GM23338 (cell line): ENCODE measurements at regions not wholly inside any gene's neighbourhood (a gene's known extent, or its start where the extent isn't known, plus 50 kb on each side); places are given as distances from the start of the nearest gene placed in this dataset.

ENCODE experiments used
- ATAC-seq: fragments of 200-7000 bp; cut with Tn5 transposase; 3 replicates; pipeline ENCODE4 v1.9.1; 2020
- DNase-seq: peaks from one replicate; pipeline ENCODE4 v3.0.0-alpha.2; 2015; ENCODE audit warnings: low spot score
- H2AFZ ChIP-seq: fragments of 200-600 bp; sonication (generic); 2 replicates; pipeline ENCODE4 v1.8.0; 2016; ENCODE audit warnings: antibody characterized with exemption, mild to moderate bottlenecking, moderate library complexity
- H3F3A ChIP-seq: fragments of 200-600 bp; sonication (generic); replicated peaks from 2 replicates; pipeline ENCODE4 v1.8.0; 2017; ENCODE audit warnings: antibody characterized with exemption, mixed run types, low read depth
- H3K27ac ChIP-seq: fragments of 200-600 bp; sonication (generic); 2 replicates; pipeline ENCODE4 v1.6.1; 2016; ENCODE audit warnings: low read depth
- H3K27me3 ChIP-seq: fragments of 200-600 bp; sonication (generic); 2 replicates; pipeline ENCODE4 v1.8.0; 2016; ENCODE audit warnings: mild to moderate bottlenecking, mixed run types, moderate library complexity; ENCODE audit not compliant: insufficient read depth
- H3K36me3 ChIP-seq: fragments of 200-600 bp; sonication (generic); 2 replicates; pipeline ENCODE4 v1.8.0; 2016; ENCODE audit warnings: mild to moderate bottlenecking; ENCODE audit not compliant: insufficient read depth
- H3K4me1 ChIP-seq: fragments of 200-600 bp; sonication (generic); 2 replicates; pipeline ENCODE4 v1.8.0; 2016; ENCODE audit warnings: mild to moderate bottlenecking, moderate library complexity; ENCODE audit not compliant: insufficient read depth
- H3K4me2 ChIP-seq: fragments of 200-600 bp; sonication (generic); 2 replicates; pipeline ENCODE4 v1.7.1; 2017; ENCODE audit warnings: mixed run types
- H3K4me3 ChIP-seq: fragments of 200-600 bp; sonication (generic); 2 replicates; pipeline ENCODE4 v1.6.1; 2016; ENCODE audit warnings: mixed run types
- H3K79me2 ChIP-seq: fragments of 200-600 bp; sonication (generic); replicated peaks from 2 replicates; pipeline ENCODE4 v1.8.0; 2017; ENCODE audit warnings: mild to moderate bottlenecking; ENCODE audit not compliant: insufficient read depth
- H3K9me2 ChIP-seq: fragments of 200-600 bp; sonication (generic); 2 replicates; pipeline ENCODE4 v1.8.0; 2017; ENCODE audit not compliant: insufficient read depth
- H4K20me1 ChIP-seq: fragments of 200-600 bp; sonication (generic); replicated peaks from 2 replicates; pipeline ENCODE4 v1.8.0; 2017; ENCODE audit warnings: mild to moderate bottlenecking; ENCODE audit not compliant: insufficient read depth
- H3K27ac Mint-ChIP-seq: 2 replicates; pipeline ENCODE4 v1.8.0; 2020; ENCODE audit warnings: inconsistent platforms, mild to moderate bottlenecking, moderate library complexity, mixed read lengths
- H3K27me3 Mint-ChIP-seq: 3 replicates; pipeline ENCODE4 v1.8.0; 2022; ENCODE audit warnings: low read depth, mild to moderate bottlenecking, moderate library complexity, mixed read lengths, inconsistent platforms; ENCODE audit not compliant: insufficient read depth, poor library complexity
- H3K36me3 Mint-ChIP-seq: 3 replicates; pipeline ENCODE4 v1.8.0; 2021; ENCODE audit warnings: low read depth, mild to moderate bottlenecking, inconsistent platforms, moderate library complexity, mixed read lengths
- H3K4me1 Mint-ChIP-seq: 3 replicates; pipeline ENCODE4 v1.8.0; 2020; ENCODE audit warnings: mild to moderate bottlenecking, inconsistent platforms, mixed read lengths
- H3K4me3 Mint-ChIP-seq: 3 replicates; pipeline ENCODE4 v1.8.0; 2021; ENCODE audit warnings: moderate library complexity, mild to moderate bottlenecking, inconsistent platforms, mixed read lengths
- H3K9me3 Mint-ChIP-seq: 3 replicates; pipeline ENCODE4 v1.8.0; 2020; ENCODE audit warnings: moderate library complexity, mild to moderate bottlenecking, inconsistent platforms, mixed read lengths
- CREB1 ChIP-seq: fragments of 250-450 bp; sonication (Bioruptor Pico); IDR thresholded peaks from 2 replicates; pipeline ENCODE4 v1.5.0; 2020; ENCODE audit warnings: low read depth, mild to moderate bottlenecking, moderate library complexity
- EZH2 ChIP-seq: fragments of 200-600 bp; sonication (generic); IDR thresholded peaks from one replicate; pipeline ENCODE4 v1.8.0; 2017; ENCODE audit warnings: antibody characterized with exemption, mild to moderate bottlenecking, low read depth; ENCODE audit not compliant: unreplicated experiment
- EZH2phosphoT487 ChIP-seq: fragments of 200-600 bp; sonication (generic); IDR thresholded peaks from one replicate; pipeline ENCODE4 v1.8.1; 2018; ENCODE audit warnings: antibody characterized with exemption; ENCODE audit not compliant: unreplicated experiment
- JUNB ChIP-seq: IDR thresholded peaks from one replicate; pipeline ENCODE4 v1.6.1; 2016; ENCODE audit warnings: antibody characterized with exemption; ENCODE audit not compliant: unreplicated experiment
- NANOG ChIP-seq: IDR thresholded peaks from 2 replicates; pipeline ENCODE4 v1.6.1; 2016; ENCODE audit warnings: antibody characterized with exemption, borderline replicate concordance
- POLR2AphosphoS5 ChIP-seq: IDR thresholded peaks from 2 replicates; pipeline ENCODE4 v1.6.1; 2016; ENCODE audit warnings: antibody characterized with exemption, low read depth
- STAT1 ChIP-seq: IDR thresholded peaks from one replicate; pipeline ENCODE4 v1.6.1; 2016; ENCODE audit warnings: antibody characterized with exemption; ENCODE audit not compliant: unreplicated experiment
- ZNF114 ChIP-seq: fragments of 250-450 bp; sonication (Bioruptor Pico); IDR thresholded peaks from 2 replicates; pipeline ENCODE4 v1.5.0; 2020; ENCODE audit warnings: mild to moderate bottlenecking, moderate library complexity
- ZNF331 ChIP-seq: fragments of 250-450 bp; sonication (Bioruptor Pico); IDR thresholded peaks from 2 replicates; pipeline ENCODE4 v1.5.0; 2020; ENCODE audit warnings: low read depth, mild to moderate bottlenecking, moderate library complexity
- TF ChIP-seq, protein P1 (sequence below): fragments of 250-450 bp; sonication (Bioruptor Pico); IDR thresholded peaks from 2 replicates; pipeline ENCODE4 v1.5.0; 2020; ENCODE audit warnings: mild to moderate bottlenecking, moderate library complexity
- TF ChIP-seq, protein P2 (sequence below): IDR thresholded peaks from one replicate; pipeline ENCODE4 v1.6.1; 2018; ENCODE audit warnings: antibody characterized with exemption; ENCODE audit not compliant: unreplicated experiment
- TF ChIP-seq, protein P3 (sequence below): IDR thresholded peaks from 2 replicates; pipeline ENCODE4 v1.6.1; 2016; ENCODE audit warnings: antibody characterized with exemption
- TF ChIP-seq, protein P4 (sequence below), 2 experiments: fragments of 200-600 bp in 1 of 2; sonication (generic) in 1 of 2; conservative IDR thresholded peaks; 2 replicates each; pipeline versions ENCODE4 v1.5.1 to v1.6.1; 2016 to 2017; ENCODE audit warnings: antibody characterized with exemption in 2 of 2, low read depth in 2 of 2, mild to moderate bottlenecking in 2 of 2, moderate library complexity in 1 of 2

DNA sequence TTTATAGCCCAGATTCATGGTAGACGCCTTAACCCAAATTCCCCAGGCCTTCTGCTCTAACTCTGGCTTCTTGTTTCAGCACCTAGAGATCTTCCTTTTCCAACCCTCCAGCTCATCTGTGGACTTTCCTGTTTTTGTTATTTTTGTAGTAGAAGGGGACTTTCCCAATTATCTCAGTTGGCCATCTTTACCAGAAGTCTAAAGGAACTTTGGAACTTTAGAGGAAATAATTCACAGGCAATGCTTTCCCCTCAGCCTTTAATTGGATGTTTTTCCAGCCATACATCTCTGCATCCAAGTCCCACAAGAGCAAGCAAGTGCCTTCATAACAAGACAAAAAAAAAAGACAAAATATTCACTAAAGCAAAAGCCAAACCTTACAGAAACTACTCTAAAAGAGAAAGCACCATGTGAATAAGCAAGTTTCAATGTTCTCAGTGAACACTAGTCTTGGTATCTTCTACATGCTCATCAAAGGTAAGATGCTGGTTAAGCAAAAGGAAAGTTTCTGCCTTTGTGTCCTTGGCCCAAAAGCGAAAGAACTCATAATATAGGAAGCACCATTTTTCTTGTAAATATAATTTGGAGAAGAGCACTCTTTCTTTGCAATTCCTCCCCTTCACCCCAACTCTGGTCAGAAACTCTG, 377.3 kb downstream of the SETD4 start:
- ATAC-seq (no peak), DNase-seq (no peak)
- Mint-ChIP-seq H3K4me1 (no peaks in the 10 kb centered on the region; the same call in 2 of the 3 replicates), H3K36me3 (no peaks in the 10 kb centered on the region), H3K4me3 (no peak overlapping the region), H3K9me3 (no peaks in the 10 kb centered on the region), H3K27ac (no peak overlapping the region), H3K27me3 (no peaks in the 10 kb centered on the region)
- Histone ChIP-seq H3K9me2 (peaks cover 14% of the 10 kb centered on the region; the same call in 1 of the 2 replicates), H3K4me3 (no peak overlapping the region), H3K27ac (no peak overlapping the region), H3K4me2 (no peak overlapping the region), H3K79me2 (no peaks in the 10 kb centered on the region), H3F3A (no peaks in the 10 kb centered on the region), H3K4me1 (no peaks in the 10 kb centered on the region), H3K36me3 (no peaks in the 10 kb centered on the region), H4K20me1 (no peaks in the 10 kb centered on the region), H2AFZ (peak overlapping the region; percentile 32), H3K27me3 (no peaks in the 10 kb centered on the region)
- TF ChIP-seq, protein P1, sequence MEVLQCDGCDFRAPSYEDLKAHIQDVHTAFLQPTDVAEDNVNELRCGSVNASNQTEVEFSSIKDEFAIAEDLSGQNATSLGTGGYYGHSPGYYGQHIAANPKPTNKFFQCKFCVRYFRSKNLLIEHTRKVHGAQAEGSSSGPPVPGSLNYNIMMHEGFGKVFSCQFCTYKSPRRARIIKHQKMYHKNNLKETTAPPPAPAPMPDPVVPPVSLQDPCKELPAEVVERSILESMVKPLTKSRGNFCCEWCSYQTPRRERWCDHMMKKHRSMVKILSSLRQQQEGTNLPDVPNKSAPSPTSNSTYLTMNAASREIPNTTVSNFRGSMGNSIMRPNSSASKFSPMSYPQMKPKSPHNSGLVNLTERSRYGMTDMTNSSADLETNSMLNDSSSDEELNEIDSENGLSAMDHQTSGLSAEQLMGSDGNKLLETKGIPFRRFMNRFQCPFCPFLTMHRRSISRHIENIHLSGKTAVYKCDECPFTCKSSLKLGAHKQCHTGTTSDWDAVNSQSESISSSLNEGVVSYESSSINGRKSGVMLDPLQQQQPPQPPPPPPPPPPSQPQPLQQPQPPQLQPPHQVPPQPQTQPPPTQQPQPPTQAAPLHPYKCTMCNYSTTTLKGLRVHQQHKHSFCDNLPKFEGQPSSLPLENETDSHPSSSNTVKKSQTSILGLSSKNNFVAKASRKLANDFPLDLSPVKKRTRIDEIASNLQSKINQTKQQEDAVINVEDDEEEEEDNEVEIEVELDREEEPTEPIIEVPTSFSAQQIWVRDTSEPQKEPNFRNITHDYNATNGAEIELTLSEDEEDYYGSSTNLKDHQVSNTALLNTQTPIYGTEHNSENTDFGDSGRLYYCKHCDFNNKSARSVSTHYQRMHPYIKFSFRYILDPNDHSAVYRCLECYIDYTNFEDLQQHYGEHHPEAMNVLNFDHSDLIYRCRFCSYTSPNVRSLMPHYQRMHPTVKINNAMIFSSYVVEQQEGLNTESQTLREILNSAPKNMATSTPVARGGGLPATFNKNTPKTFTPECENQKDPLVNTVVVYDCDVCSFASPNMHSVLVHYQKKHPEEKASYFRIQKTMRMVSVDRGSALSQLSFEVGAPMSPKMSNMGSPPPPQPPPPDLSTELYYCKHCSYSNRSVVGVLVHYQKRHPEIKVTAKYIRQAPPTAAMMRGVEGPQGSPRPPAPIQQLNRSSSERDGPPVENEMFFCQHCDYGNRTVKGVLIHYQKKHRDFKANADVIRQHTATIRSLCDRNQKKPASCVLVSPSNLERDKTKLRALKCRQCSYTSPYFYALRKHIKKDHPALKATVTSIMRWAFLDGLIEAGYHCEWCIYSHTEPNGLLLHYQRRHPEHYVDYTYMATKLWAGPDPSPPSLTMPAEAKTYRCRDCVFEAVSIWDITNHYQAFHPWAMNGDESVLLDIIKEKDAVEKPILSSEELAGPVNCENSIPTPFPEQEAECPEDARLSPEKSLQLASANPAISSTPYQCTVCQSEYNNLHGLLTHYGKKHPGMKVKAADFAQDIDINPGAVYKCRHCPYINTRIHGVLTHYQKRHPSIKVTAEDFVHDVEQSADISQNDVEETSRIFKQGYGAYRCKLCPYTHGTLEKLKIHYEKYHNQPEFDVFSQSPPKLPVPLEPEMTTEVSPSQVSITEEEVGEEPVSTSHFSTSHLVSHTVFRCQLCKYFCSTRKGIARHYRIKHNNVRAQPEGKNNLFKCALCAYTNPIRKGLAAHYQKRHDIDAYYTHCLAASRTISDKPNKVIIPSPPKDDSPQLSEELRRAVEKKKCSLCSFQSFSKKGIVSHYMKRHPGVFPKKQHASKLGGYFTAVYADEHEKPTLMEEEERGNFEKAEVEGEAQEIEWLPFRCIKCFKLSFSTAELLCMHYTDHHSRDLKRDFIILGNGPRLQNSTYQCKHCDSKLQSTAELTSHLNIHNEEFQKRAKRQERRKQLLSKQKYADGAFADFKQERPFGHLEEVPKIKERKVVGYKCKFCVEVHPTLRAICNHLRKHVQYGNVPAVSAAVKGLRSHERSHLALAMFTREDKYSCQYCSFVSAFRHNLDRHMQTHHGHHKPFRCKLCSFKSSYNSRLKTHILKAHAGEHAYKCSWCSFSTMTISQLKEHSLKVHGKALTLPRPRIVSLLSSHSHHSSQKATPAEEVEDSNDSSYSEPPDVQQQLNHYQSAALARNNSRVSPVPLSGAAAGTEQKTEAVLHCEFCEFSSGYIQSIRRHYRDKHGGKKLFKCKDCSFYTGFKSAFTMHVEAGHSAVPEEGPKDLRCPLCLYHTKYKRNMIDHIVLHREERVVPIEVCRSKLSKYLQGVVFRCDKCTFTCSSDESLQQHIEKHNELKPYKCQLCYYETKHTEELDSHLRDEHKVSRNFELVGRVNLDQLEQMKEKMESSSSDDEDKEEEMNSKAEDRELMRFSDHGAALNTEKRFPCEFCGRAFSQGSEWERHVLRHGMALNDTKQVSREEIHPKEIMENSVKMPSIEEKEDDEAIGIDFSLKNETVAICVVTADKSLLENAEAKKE (CRISPR knock-in tag): no peak
- TF ChIP-seq, protein P2, sequence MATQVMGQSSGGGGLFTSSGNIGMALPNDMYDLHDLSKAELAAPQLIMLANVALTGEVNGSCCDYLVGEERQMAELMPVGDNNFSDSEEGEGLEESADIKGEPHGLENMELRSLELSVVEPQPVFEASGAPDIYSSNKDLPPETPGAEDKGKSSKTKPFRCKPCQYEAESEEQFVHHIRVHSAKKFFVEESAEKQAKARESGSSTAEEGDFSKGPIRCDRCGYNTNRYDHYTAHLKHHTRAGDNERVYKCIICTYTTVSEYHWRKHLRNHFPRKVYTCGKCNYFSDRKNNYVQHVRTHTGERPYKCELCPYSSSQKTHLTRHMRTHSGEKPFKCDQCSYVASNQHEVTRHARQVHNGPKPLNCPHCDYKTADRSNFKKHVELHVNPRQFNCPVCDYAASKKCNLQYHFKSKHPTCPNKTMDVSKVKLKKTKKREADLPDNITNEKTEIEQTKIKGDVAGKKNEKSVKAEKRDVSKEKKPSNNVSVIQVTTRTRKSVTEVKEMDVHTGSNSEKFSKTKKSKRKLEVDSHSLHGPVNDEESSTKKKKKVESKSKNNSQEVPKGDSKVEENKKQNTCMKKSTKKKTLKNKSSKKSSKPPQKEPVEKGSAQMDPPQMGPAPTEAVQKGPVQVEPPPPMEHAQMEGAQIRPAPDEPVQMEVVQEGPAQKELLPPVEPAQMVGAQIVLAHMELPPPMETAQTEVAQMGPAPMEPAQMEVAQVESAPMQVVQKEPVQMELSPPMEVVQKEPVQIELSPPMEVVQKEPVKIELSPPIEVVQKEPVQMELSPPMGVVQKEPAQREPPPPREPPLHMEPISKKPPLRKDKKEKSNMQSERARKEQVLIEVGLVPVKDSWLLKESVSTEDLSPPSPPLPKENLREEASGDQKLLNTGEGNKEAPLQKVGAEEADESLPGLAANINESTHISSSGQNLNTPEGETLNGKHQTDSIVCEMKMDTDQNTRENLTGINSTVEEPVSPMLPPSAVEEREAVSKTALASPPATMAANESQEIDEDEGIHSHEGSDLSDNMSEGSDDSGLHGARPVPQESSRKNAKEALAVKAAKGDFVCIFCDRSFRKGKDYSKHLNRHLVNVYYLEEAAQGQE: no peak
- no peak for TF ChIP-seq ZNF331
- TF ChIP-seq NANOG: no peak
- no peak for TF ChIP-seq STAT1
- TF ChIP-seq, protein P3, sequence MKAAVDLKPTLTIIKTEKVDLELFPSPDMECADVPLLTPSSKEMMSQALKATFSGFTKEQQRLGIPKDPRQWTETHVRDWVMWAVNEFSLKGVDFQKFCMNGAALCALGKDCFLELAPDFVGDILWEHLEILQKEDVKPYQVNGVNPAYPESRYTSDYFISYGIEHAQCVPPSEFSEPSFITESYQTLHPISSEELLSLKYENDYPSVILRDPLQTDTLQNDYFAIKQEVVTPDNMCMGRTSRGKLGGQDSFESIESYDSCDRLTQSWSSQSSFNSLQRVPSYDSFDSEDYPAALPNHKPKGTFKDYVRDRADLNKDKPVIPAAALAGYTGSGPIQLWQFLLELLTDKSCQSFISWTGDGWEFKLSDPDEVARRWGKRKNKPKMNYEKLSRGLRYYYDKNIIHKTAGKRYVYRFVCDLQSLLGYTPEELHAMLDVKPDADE: no peak
- no peak for TF ChIP-seq ZNF114 (CRISPR knock-in tag)
- TF ChIP-seq EZH2: no peak
- TF ChIP-seq, protein P4, sequence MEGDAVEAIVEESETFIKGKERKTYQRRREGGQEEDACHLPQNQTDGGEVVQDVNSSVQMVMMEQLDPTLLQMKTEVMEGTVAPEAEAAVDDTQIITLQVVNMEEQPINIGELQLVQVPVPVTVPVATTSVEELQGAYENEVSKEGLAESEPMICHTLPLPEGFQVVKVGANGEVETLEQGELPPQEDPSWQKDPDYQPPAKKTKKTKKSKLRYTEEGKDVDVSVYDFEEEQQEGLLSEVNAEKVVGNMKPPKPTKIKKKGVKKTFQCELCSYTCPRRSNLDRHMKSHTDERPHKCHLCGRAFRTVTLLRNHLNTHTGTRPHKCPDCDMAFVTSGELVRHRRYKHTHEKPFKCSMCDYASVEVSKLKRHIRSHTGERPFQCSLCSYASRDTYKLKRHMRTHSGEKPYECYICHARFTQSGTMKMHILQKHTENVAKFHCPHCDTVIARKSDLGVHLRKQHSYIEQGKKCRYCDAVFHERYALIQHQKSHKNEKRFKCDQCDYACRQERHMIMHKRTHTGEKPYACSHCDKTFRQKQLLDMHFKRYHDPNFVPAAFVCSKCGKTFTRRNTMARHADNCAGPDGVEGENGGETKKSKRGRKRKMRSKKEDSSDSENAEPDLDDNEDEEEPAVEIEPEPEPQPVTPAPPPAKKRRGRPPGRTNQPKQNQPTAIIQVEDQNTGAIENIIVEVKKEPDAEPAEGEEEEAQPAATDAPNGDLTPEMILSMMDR (conservative IDR thresholded peaks at IDR 0.05; ENCODE audit: low read depth in 2 of 2): no peak
- TF ChIP-seq CREB1 (CRISPR knock-in tag): no peak
- TF ChIP-seq JUNB: no peak
- no peak for TF ChIP-seq EZH2phosphoT487
- TF ChIP-seq POLR2AphosphoS5: no peak
